PC-9 (cell line): ENCODE measurements at regions not wholly inside any gene's neighbourhood (a gene's known extent, or its start where the extent isn't known, plus 50 kb on each side); places are given as distances from the start of the nearest gene placed in this dataset.
A peak's percentile ranks its signal among the peaks of the same experiment; 100 is the strongest.

Source experiments
- BruUV-seq: library from RNA; stranded (reverse); fragments of 400-500 nt; replicated peaks from 2 replicates; lab custom pipeline; 2021; lab: Mats Ljungman, UMichigan
- CTCF ChIA-PET: fragments of 300-600 bp; sonication (Branson Sonifier 250); formaldehyde crosslinking; loops from one replicate; lab custom pipeline; 2022; ENCODE audit warnings: antibody characterized with exemption; lab: Charles Lee
- POLR2A ChIA-PET: fragments of 300-600 bp; sonication (Branson Sonifier 250); formaldehyde crosslinking; loops from one replicate; lab custom pipeline; 2022; ENCODE audit warnings: antibody characterized with exemption; ENCODE audit not compliant: unreplicated experiment; lab: Charles Lee
- DNase-seq, 2 experiments: peaks; one replicate each; pipeline versions ENCODE4 v3.0.0 to v3.0.0-alpha.2; 2015 to 2022; ENCODE audit warnings: mixed read lengths in 1 of 2
- H2AFZ ChIP-seq: fragments of 200-600 bp; sonication (generic); 2 replicates; pipeline ENCODE4 v1.8.1; 2017; ENCODE audit warnings: antibody characterized with exemption
- H3F3A ChIP-seq: fragments of 200-600 bp; sonication (generic); 2 replicates; pipeline ENCODE4 v1.8.1; 2017; ENCODE audit warnings: antibody characterized with exemption, mild to moderate bottlenecking, low read depth; ENCODE audit not compliant: insufficient read depth
- H3K27ac ChIP-seq: fragments of 200-600 bp; sonication (generic); 2 replicates; pipeline ENCODE4 v1.6.1; 2016; ENCODE audit warnings: mixed run types
- H3K27me3 ChIP-seq: fragments of 200-600 bp; sonication (generic); 2 replicates; pipeline ENCODE4 v1.6.1; 2016; ENCODE audit warnings: low read depth, mixed run types; ENCODE audit not compliant: insufficient read depth
- H3K36me3 ChIP-seq: fragments of 200-600 bp; sonication (generic); 2 replicates; pipeline ENCODE4 v1.6.1; 2016; ENCODE audit warnings: low read depth, mixed run types
- H3K4me1 ChIP-seq: fragments of 200-600 bp; sonication (generic); replicated peaks from 2 replicates; pipeline ENCODE4 v1.6.1; 2016; ENCODE audit warnings: mixed run types; ENCODE audit not compliant: insufficient read depth
- H3K4me2 ChIP-seq: fragments of 200-600 bp; sonication (generic); 2 replicates; pipeline ENCODE4 v1.6.1; 2017; ENCODE audit warnings: mixed run types
- H3K4me3 ChIP-seq: fragments of 200-600 bp; sonication (generic); 2 replicates; pipeline ENCODE4 v1.6.1; 2016; ENCODE audit warnings: mixed run types
- H3K79me2 ChIP-seq: fragments of 200-600 bp; sonication (generic); 2 replicates; pipeline ENCODE4 v1.6.1; 2017; ENCODE audit warnings: low read depth, mixed run types
- H3K9me2 ChIP-seq: fragments of 200-600 bp; sonication (generic); 2 replicates; pipeline ENCODE4 v1.8.1; 2017; ENCODE audit warnings: mild to moderate bottlenecking; ENCODE audit not compliant: insufficient read depth
- H3K9me3 ChIP-seq: fragments of 200-600 bp; sonication (generic); 2 replicates; pipeline ENCODE4 v1.8.1; 2016; ENCODE audit warnings: low read depth; ENCODE audit not compliant: insufficient read depth
- H4K20me1 ChIP-seq: fragments of 200-600 bp; sonication (generic); 2 replicates; pipeline ENCODE4 v1.8.1; 2017; ENCODE audit not compliant: insufficient read depth
- EZH2 ChIP-seq: fragments of 200-600 bp; sonication (generic); IDR thresholded peaks from 2 replicates; pipeline ENCODE4 v1.8.0; 2017; ENCODE audit warnings: antibody characterized with exemption, low read depth
- intact Hi-C: fragments of 100-400 bp; cut with micrococcal nuclease; formaldehyde crosslinking; loops from one replicate; pipeline ENCODE4 v1.10.0; 2022; ENCODE audit not compliant: unreplicated experiment
- TF ChIP-seq, protein P1 (sequence below): fragments of 200-600 bp; sonication (generic); conservative IDR thresholded peaks from 2 replicates; pipeline ENCODE4 v1.6.1; 2017; ENCODE audit warnings: mixed run types, antibody characterized with exemption, mild to moderate bottlenecking, moderate library complexity

DNA sequence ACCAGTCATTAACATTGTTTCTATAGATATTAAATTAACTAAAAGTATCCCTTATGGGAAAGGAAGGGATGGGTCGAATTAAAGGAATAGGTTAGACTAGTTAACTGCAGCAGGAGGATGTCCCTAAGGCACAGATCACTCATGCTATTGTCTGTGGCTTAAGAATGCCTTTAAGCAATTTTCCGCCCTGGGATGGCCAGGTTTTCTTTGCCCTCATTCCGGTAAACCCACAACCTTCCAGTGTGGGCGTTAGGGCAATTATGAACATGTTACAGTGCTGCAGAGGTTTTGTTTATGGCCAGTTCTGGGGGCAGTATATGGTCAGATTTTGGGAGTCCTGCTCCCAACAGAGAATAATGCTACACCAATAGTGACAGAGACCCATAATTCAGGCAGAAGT lies 139.3 kb upstream of the CDK13 start:
- ChIA-PET POLR2A (no interaction called here), CTCF (interaction anchor here (0.6 kb wide), 1 partner anchor 230 kb away, joined by 3 read pairs; no protein-coding TSS in a partner anchor)
- Histone ChIP-seq H3K4me1 (peaks cover 12% of the 10 kb centered on the region), H3K4me2 (peak overlapping the region; percentile 52), H3K4me3 (peak overlapping the region; percentile 7; the same call in 1 of the 2 replicates), H3K36me3 (no peaks in the 10 kb centered on the region), H3F3A (no peaks in the 10 kb centered on the region), H2AFZ (0 out of 2 replicates have a peak overlapping the region, but pooled peaks have one; percentile 29), H3K27ac (no peak overlapping the region), H3K9me2 (no peaks in the 10 kb centered on the region), H3K79me2 (no peaks in the 10 kb centered on the region), H4K20me1 (no peaks in the 10 kb centered on the region), H3K9me3 (no peaks in the 10 kb centered on the region), H3K27me3 (0 out of 2 replicates have a peak, but pooled peaks cover 7% of the 10 kb centered on the region)
- no peak for DNase-seq
- no TSS peak for BruUV-seq
- TF ChIP-seq EZH2, result no peak
- TF ChIP-seq, protein P1, sequence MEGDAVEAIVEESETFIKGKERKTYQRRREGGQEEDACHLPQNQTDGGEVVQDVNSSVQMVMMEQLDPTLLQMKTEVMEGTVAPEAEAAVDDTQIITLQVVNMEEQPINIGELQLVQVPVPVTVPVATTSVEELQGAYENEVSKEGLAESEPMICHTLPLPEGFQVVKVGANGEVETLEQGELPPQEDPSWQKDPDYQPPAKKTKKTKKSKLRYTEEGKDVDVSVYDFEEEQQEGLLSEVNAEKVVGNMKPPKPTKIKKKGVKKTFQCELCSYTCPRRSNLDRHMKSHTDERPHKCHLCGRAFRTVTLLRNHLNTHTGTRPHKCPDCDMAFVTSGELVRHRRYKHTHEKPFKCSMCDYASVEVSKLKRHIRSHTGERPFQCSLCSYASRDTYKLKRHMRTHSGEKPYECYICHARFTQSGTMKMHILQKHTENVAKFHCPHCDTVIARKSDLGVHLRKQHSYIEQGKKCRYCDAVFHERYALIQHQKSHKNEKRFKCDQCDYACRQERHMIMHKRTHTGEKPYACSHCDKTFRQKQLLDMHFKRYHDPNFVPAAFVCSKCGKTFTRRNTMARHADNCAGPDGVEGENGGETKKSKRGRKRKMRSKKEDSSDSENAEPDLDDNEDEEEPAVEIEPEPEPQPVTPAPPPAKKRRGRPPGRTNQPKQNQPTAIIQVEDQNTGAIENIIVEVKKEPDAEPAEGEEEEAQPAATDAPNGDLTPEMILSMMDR, result no peak
- intact Hi-C loops, result no loop called here

DNA sequence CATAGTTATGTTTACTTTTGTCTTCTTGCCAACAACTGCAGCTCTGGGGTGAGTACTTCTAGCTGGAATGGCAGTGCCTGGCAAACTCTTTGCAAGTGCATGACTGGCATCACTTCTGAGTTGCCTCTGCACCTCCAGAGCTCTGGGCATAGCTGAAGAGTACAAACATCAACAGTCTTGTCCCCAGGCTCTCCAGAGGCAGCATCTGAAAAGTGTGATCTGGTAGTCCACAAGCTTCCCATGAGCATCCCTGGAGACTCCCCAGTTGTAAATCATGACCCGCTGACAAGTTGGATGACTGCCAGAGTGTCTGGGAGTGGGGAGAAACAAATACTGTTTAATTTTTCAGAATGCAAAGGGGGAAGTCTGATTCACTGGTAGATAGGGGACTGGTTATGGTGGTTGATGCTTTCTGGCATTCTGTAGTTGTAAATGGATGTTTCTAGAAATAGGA lies 138.9 kb upstream of the CDK13 start:
- DNase-seq, result peak; percentile 34 to 56
- Histone ChIP-seq H3K27me3 (0 out of 2 replicates have a peak, but pooled peaks cover 7% of the 10 kb centered on the region), H2AFZ (no peak overlapping the region), H3K4me3 (no peak overlapping the region), H3K36me3 (no peaks in the 10 kb centered on the region), H3K4me1 (peaks cover 12% of the 10 kb centered on the region), H3K27ac (no peak overlapping the region), H3K4me2 (peak overlapping the region; percentile 52), H3K79me2 (no peaks in the 10 kb centered on the region), H3K9me2 (no peaks in the 10 kb centered on the region), H3K9me3 (no peaks in the 10 kb centered on the region), H3F3A (no peaks in the 10 kb centered on the region), H4K20me1 (no peaks in the 10 kb centered on the region)
- BruUV-seq, result no TSS peak
- ChIA-PET CTCF (no interaction called here), POLR2A (interaction anchor here (0.5 to 0.6 kb wide), 3 partner anchors 13 to 77 kb away, joined by 3 to 8 read pairs (median 3); no protein-coding TSS in a partner anchor)
- intact Hi-C loops, result no loop called here
- no peak for TF ChIP-seq EZH2
- TF ChIP-seq, protein P1, result no peak

DNA sequence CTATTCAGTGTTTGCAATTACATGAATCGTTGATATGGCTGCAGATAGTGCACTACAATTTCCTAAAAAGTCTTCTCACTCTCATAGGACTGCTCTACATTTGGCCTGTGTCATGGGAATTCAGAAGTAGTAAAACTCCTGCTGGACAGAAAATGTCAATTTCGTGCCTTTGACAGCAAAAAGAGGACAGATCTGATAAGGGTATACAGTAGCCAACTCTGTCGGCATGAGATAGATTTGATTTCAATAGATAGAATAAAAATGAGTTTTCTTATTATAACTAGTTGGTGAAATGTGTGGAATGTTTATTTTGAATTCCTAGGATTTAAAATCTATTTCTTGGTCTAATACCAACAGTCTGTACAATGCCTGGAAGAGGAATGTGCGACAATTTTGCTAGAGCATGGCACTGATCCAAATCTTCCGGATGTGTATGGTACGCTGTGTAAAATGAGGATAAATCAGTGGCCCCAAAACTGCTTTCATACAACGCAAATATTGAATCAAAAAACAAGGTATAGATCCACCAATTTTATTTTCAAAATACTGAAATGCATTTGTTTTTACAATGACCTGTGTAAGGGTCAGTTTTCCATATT lies 133.5 kb upstream of the CDK13 start:
- peaks cover 3% of the 10 kb centered on the region; the same call in 1 of the 2 replicates for H3K9me3 ChIP-seq
- TF ChIP-seq, protein P1, result no peak
- TF ChIP-seq EZH2, result no peak
- H3F3A ChIP-seq, result no peaks in the 10 kb centered on the region
- no peaks in the 10 kb centered on the region for H3K4me1 ChIP-seq
- POLR2A ChIA-PET, result no interaction called here
- H3K4me3 ChIP-seq, result no peak overlapping the region
- H3K79me2 ChIP-seq, result no peaks in the 10 kb centered on the region
- no peak overlapping the region for H3K27ac ChIP-seq
- DNase-seq, result no peak
- BruUV-seq, result no TSS peak
- CTCF ChIA-PET, result no interaction called here
- no peak overlapping the region for H2AFZ ChIP-seq
- 0 out of 2 replicates have a peak, but pooled peaks cover 7% of the 10 kb centered on the region for H3K27me3 ChIP-seq
- intact Hi-C loops, result no loop called here
- H3K36me3 ChIP-seq, result no peaks in the 10 kb centered on the region
- no peaks in the 10 kb centered on the region for H3K9me2 ChIP-seq
- H4K20me1 ChIP-seq, result no peaks in the 10 kb centered on the region
- H3K4me2 ChIP-seq, result no peak overlapping the region
